ENCODE measurements at regions not wholly inside any gene's neighbourhood (a gene's known extent, or its start where the extent isn't known, plus 50 kb on each side); places are given as distances from the start of the nearest gene placed in this dataset.

GRCh38 chr18:24770311-24771024 is 310.0 kb downstream of the HRH4 start:
- TF ChIP-seq, protein P1, sequence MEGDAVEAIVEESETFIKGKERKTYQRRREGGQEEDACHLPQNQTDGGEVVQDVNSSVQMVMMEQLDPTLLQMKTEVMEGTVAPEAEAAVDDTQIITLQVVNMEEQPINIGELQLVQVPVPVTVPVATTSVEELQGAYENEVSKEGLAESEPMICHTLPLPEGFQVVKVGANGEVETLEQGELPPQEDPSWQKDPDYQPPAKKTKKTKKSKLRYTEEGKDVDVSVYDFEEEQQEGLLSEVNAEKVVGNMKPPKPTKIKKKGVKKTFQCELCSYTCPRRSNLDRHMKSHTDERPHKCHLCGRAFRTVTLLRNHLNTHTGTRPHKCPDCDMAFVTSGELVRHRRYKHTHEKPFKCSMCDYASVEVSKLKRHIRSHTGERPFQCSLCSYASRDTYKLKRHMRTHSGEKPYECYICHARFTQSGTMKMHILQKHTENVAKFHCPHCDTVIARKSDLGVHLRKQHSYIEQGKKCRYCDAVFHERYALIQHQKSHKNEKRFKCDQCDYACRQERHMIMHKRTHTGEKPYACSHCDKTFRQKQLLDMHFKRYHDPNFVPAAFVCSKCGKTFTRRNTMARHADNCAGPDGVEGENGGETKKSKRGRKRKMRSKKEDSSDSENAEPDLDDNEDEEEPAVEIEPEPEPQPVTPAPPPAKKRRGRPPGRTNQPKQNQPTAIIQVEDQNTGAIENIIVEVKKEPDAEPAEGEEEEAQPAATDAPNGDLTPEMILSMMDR (IDR thresholded peaks at IDR 0.05; ENCODE audit: low read depth, low read length, missing input control) = no peak
- TF ChIP-seq SP1 (IDR thresholded peaks at IDR 0.05) (no peak), FOXA1 (IDR thresholded peaks at IDR 0.05) (no peak), ZBTB33 (IDR thresholded peaks at IDR 0.05) (no peak), GABPA (IDR thresholded peaks at IDR 0.05 in 1 of 2, conservative IDR thresholded peaks at IDR 0.05 in 1 of 2) (no peak), JUND (IDR thresholded peaks at IDR 0.05) (no peak), HNF4G (IDR thresholded peaks at IDR 0.05) (no peak), RAD21 (IDR thresholded peaks at IDR 0.05) (no peak), RXRA (IDR thresholded peaks at IDR 0.05) (no peak), TAF1 (conservative IDR thresholded peaks at IDR 0.05) (no peak), YY1 (IDR thresholded peaks at IDR 0.05) (no peak)
- TF ChIP-seq, protein P2, sequence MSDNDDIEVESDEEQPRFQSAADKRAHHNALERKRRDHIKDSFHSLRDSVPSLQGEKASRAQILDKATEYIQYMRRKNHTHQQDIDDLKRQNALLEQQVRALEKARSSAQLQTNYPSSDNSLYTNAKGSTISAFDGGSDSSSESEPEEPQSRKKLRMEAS (IDR thresholded peaks at IDR 0.05) = no peak
- TF ChIP-seq, protein P3, sequence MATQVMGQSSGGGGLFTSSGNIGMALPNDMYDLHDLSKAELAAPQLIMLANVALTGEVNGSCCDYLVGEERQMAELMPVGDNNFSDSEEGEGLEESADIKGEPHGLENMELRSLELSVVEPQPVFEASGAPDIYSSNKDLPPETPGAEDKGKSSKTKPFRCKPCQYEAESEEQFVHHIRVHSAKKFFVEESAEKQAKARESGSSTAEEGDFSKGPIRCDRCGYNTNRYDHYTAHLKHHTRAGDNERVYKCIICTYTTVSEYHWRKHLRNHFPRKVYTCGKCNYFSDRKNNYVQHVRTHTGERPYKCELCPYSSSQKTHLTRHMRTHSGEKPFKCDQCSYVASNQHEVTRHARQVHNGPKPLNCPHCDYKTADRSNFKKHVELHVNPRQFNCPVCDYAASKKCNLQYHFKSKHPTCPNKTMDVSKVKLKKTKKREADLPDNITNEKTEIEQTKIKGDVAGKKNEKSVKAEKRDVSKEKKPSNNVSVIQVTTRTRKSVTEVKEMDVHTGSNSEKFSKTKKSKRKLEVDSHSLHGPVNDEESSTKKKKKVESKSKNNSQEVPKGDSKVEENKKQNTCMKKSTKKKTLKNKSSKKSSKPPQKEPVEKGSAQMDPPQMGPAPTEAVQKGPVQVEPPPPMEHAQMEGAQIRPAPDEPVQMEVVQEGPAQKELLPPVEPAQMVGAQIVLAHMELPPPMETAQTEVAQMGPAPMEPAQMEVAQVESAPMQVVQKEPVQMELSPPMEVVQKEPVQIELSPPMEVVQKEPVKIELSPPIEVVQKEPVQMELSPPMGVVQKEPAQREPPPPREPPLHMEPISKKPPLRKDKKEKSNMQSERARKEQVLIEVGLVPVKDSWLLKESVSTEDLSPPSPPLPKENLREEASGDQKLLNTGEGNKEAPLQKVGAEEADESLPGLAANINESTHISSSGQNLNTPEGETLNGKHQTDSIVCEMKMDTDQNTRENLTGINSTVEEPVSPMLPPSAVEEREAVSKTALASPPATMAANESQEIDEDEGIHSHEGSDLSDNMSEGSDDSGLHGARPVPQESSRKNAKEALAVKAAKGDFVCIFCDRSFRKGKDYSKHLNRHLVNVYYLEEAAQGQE (IDR thresholded peaks at IDR 0.05) = no peak

Data from liver (tissue), 3 donors.